Keratinocyte (primary cell): ENCODE measurements at regions not wholly inside any gene's neighbourhood (a gene's known extent, or its start where the extent isn't known, plus 50 kb on each side); places are given as distances from the start of the nearest gene placed in this dataset.

ENCODE experiments used
- DNase-seq: peaks from one replicate; pipeline ENCODE4 v3.0.0-alpha.2; 2011; ENCODE audit warnings: low read depth, missing footprints, low spot score
- FAIRE-seq: peaks from 2 replicates; lab custom pipeline; 2011; peaks lifted over from hg19 to GRCh38; lab: Jason Lieb, UNC
- H2AFZ ChIP-seq: 2 replicates; pipeline ENCODE4 v1.6.0; 2012; ENCODE audit warnings: low read length, control low read depth, inconsistent platforms; ENCODE audit not compliant: control insufficient read depth
- H3K27ac ChIP-seq: 2 replicates; pipeline ENCODE4 v1.5.1; 2011; ENCODE audit warnings: low read length; ENCODE audit not compliant: control insufficient read depth, insufficient read depth
- H3K27me3 ChIP-seq: 3 replicates; pipeline ENCODE4 v1.6.0; 2011; ENCODE audit warnings: low read length; ENCODE audit not compliant: control insufficient read depth, insufficient read depth; ENCODE audit errors: extremely low read depth
- H3K36me3 ChIP-seq, 2 experiments: 2 replicates in 1 of 2; 3 replicates in 1 of 2; pipeline ENCODE4 v1.5.1; 2011; ENCODE audit warnings: low read length in 2 of 2, mild to moderate bottlenecking in 1 of 2; ENCODE audit not compliant: control insufficient read depth in 2 of 2, insufficient read depth in 2 of 2; ENCODE audit errors: extremely low read depth in 1 of 2
- H3K4me1 ChIP-seq: 3 replicates; pipeline ENCODE4 v1.5.1; 2011; ENCODE audit warnings: low read length; ENCODE audit not compliant: control insufficient read depth, insufficient read depth; ENCODE audit errors: extremely low read depth
- H3K4me2 ChIP-seq: 3 replicates; pipeline ENCODE4 v1.6.0; 2011; ENCODE audit warnings: low read depth, low read length; ENCODE audit not compliant: control insufficient read depth, insufficient read depth; ENCODE audit errors: extremely low read depth
- H3K4me3 ChIP-seq, 3 experiments: fragments of 200-600 bp in 1 of 3; sonication (generic) in 1 of 3; 2 replicates in 2 of 3; 3 replicates in 1 of 3; pipeline ENCODE4 v1.5.1; 2011 to 2016; ENCODE audit warnings: low read length in 3 of 3, mild to moderate bottlenecking in 3 of 3, control low read depth in 2 of 3, inconsistent platforms in 1 of 3, low read depth in 1 of 3, mixed read lengths in 1 of 3, mixed run types in 1 of 3, moderate library complexity in 1 of 3; ENCODE audit not compliant: control insufficient read depth in 2 of 3, insufficient read depth in 2 of 3; ENCODE audit errors: extremely low read depth in 1 of 3
- H3K79me2 ChIP-seq: 2 replicates; pipeline ENCODE4 v1.6.0; 2012; ENCODE audit warnings: low read length; ENCODE audit not compliant: control insufficient read depth, insufficient read depth
- H3K9ac ChIP-seq: 3 replicates; pipeline ENCODE4 v1.6.0; 2011; ENCODE audit warnings: low read length; ENCODE audit not compliant: control insufficient read depth, insufficient read depth; ENCODE audit errors: extremely low read depth
- H3K9me1 ChIP-seq: 3 replicates; pipeline ENCODE4 v1.6.0; 2011; ENCODE audit warnings: low read length; ENCODE audit not compliant: control insufficient read depth, insufficient read depth; ENCODE audit errors: extremely low read depth
- H3K9me3 ChIP-seq: 2 replicates; pipeline ENCODE4 v1.5.1; 2012; ENCODE audit warnings: low read depth, low read length; ENCODE audit not compliant: control insufficient read depth
- H4K20me1 ChIP-seq: 3 replicates; pipeline ENCODE4 v1.6.0; 2011; ENCODE audit warnings: low read length; ENCODE audit not compliant: control insufficient read depth, insufficient read depth; ENCODE audit errors: extremely low read depth
- CTCF ChIP-seq, 3 experiments: IDR thresholded peaks in 1 of 3; conservative IDR thresholded peaks in 1 of 3; optimal IDR thresholded peaks in 1 of 3; 2 replicates in 2 of 3; 3 replicates in 1 of 3; pipeline versions ENCODE3 to v1.5.1; 2011; ENCODE audit warnings: low read length in 3 of 3, mild to moderate bottlenecking in 3 of 3, moderate library complexity in 2 of 3, control low read depth in 1 of 3, inconsistent platforms in 1 of 3; ENCODE audit not compliant: insufficient read depth in 2 of 3; ENCODE audit errors: extremely low read depth in 1 of 3
- EZH2 ChIP-seq: IDR thresholded peaks from one replicate; pipeline ENCODE4 v1.6.1; 2012; ENCODE audit warnings: inconsistent platforms, mild to moderate bottlenecking, low read length, moderate library complexity
- dilution Hi-C: fragments of 300-500 bp; cut with MboI; formaldehyde crosslinking; loops from one replicate; pipeline ENCODE4 v1.7.0; 2020; ENCODE audit warnings: low sequenced_read_pairs; ENCODE audit not compliant: extremely low pct_ligation_motif_present

- H3K4me1 ChIP-seq, result peaks cover 8% of the 10 kb centered on the region
- FAIRE-seq, result no peak
- H2AFZ ChIP-seq, result no peak overlapping the region
Observed at GRCh38 chr11:29331451-29332010, 685.3 kb downstream of the KCNA4 start.

GRCh38 chr11:29328961-29329441 lies 687.8 kb downstream of the KCNA4 start:
- FAIRE-seq, result peak; percentile 82
- DNase-seq, result peak; percentile 30

More at GRCh38 chr11:29331451-29332010, 685.3 kb downstream of the KCNA4 start:
- H3K9ac ChIP-seq, result no peak overlapping the region
- no peak overlapping the region for H3K27ac ChIP-seq
- H4K20me1 ChIP-seq, result no peaks in the 10 kb centered on the region
- no peaks in the 10 kb centered on the region for H3K9me1 ChIP-seq
- dilution Hi-C loops, result no loop called here
- no peak for DNase-seq
- H3K4me2 ChIP-seq, result no peak overlapping the region
- H3K9me3 ChIP-seq, result no peaks in the 10 kb centered on the region
- H3K36me3 ChIP-seq, result no peaks in the 10 kb centered on the region
- no peak overlapping the region for H3K4me3 ChIP-seq
- TF ChIP-seq EZH2 (no peak), CTCF (optimal IDR thresholded peaks at IDR 0.05 in 1 of 3, IDR thresholded peaks at IDR 0.05 in 1 of 3, conservative IDR thresholded peaks at IDR 0.05 in 1 of 3; ENCODE audit: extremely low read depth in 1 of 3, insufficient read depth in 2 of 3, low read length in 3 of 3) (no peak)
- H3K79me2 ChIP-seq, result no peaks in the 10 kb centered on the region
- no peaks in the 10 kb centered on the region for H3K27me3 ChIP-seq

More at GRCh38 chr11:29328961-29329441, 687.8 kb downstream of the KCNA4 start:
- H3K27ac ChIP-seq, result peak overlapping the region; percentile 22
- peak overlapping the region; percentile 33 for H3K4me2 ChIP-seq
- no peak overlapping the region for H3K9ac ChIP-seq
- peak; percentile 23 to 64 (median 47) for TF ChIP-seq CTCF (optimal IDR thresholded peaks at IDR 0.05 in 1 of 3, IDR thresholded peaks at IDR 0.05 in 1 of 3, conservative IDR thresholded peaks at IDR 0.05 in 1 of 3; ENCODE audit: extremely low read depth in 1 of 3, insufficient read depth in 2 of 3, low read length in 3 of 3)
- TF ChIP-seq EZH2, result no peak
- H3K4me1 ChIP-seq, result peaks cover 8% of the 10 kb centered on the region
- no peak overlapping the region for H2AFZ ChIP-seq
- no peaks in the 10 kb centered on the region for H3K36me3 ChIP-seq
- no peaks in the 10 kb centered on the region for H3K27me3 ChIP-seq
- no peaks in the 10 kb centered on the region for H4K20me1 ChIP-seq
- H3K79me2 ChIP-seq, result no peaks in the 10 kb centered on the region
- dilution Hi-C loops, result no loop called here
- no peaks in the 10 kb centered on the region for H3K9me3 ChIP-seq
- H3K4me3 ChIP-seq, result no peak overlapping the region
- no peaks in the 10 kb centered on the region for H3K9me1 ChIP-seq
